ENCODE measurements at regions not wholly inside any gene's neighbourhood (a gene's known extent, or its start where the extent isn't known, plus 50 kb on each side); places are given as distances from the start of the nearest gene placed in this dataset.

- no peaks in the 10 kb centered on the region for H3K9me3 Mint-ChIP-seq
- no peak overlapping the region for H3K4me3 Mint-ChIP-seq
- H3K4me1 Mint-ChIP-seq, result no peaks in the 10 kb centered on the region
- DNase-seq (ENCODE audit: low spot score) (no peak), ATAC-seq (no peak)
- ChIA-PET CTCF (interaction anchor here (0.8 to 1.6 kb wide), 2 partner anchors 107 to 267 kb away, joined by 3 to 4 read pairs; no protein-coding TSS in a partner anchor), POLR2A (no interaction called here)
- no peak overlapping the region for H3K27ac Mint-ChIP-seq
- no peaks in the 10 kb centered on the region for H3K36me3 Mint-ChIP-seq
- TF ChIP-seq, protein P1, sequence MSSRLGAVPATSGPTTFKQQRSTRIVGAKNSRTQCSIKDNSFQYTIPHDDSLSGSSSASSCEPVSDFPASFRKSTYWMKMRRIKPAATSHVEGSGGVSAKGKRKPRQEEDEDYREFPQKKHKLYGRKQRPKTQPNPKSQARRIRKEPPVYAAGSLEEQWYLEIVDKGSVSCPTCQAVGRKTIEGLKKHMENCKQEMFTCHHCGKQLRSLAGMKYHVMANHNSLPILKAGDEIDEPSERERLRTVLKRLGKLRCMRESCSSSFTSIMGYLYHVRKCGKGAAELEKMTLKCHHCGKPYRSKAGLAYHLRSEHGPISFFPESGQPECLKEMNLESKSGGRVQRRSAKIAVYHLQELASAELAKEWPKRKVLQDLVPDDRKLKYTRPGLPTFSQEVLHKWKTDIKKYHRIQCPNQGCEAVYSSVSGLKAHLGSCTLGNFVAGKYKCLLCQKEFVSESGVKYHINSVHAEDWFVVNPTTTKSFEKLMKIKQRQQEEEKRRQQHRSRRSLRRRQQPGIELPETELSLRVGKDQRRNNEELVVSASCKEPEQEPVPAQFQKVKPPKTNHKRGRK (CRISPR knock-in tag; IDR thresholded peaks at IDR 0.05; ENCODE audit: borderline replicate concordance), result no peak
- TF ChIP-seq CBFB (CRISPR knock-in tag; IDR thresholded peaks at IDR 0.05; ENCODE audit: low read depth) (no peak), NFATC4 (CRISPR knock-in tag; IDR thresholded peaks at IDR 0.05) (no peak), HMGXB4 (CRISPR knock-in tag; IDR thresholded peaks at IDR 0.05) (no peak), ZNF416 (CRISPR knock-in tag; IDR thresholded peaks at IDR 0.05) (no peak), ZNF532 (CRISPR knock-in tag; IDR thresholded peaks at IDR 0.05; ENCODE audit: borderline replicate concordance) (no peak), ZBTB21 (CRISPR knock-in tag; IDR thresholded peaks at IDR 0.05; ENCODE audit: borderline replicate concordance) (no peak), MLX (CRISPR knock-in tag; IDR thresholded peaks at IDR 0.05) (no peak), TEAD4 (CRISPR knock-in tag; IDR thresholded peaks at IDR 0.05) (no peak), TP53 (CRISPR knock-in tag; IDR thresholded peaks at IDR 0.05) (no peak), GABPB1 (CRISPR knock-in tag; IDR thresholded peaks at IDR 0.05) (no peak), ZMAT4 (CRISPR knock-in tag; IDR thresholded peaks at IDR 0.05) (no peak), ZNF425 (CRISPR knock-in tag; conservative IDR thresholded peaks at IDR 0.05) (no peak), CREM (CRISPR knock-in tag; IDR thresholded peaks at IDR 0.05) (no peak)
- TF ChIP-seq, protein P2, sequence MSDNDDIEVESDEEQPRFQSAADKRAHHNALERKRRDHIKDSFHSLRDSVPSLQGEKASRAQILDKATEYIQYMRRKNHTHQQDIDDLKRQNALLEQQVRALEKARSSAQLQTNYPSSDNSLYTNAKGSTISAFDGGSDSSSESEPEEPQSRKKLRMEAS (CRISPR knock-in tag; IDR thresholded peaks at IDR 0.05), result no peak
- TF ChIP-seq, protein P3, sequence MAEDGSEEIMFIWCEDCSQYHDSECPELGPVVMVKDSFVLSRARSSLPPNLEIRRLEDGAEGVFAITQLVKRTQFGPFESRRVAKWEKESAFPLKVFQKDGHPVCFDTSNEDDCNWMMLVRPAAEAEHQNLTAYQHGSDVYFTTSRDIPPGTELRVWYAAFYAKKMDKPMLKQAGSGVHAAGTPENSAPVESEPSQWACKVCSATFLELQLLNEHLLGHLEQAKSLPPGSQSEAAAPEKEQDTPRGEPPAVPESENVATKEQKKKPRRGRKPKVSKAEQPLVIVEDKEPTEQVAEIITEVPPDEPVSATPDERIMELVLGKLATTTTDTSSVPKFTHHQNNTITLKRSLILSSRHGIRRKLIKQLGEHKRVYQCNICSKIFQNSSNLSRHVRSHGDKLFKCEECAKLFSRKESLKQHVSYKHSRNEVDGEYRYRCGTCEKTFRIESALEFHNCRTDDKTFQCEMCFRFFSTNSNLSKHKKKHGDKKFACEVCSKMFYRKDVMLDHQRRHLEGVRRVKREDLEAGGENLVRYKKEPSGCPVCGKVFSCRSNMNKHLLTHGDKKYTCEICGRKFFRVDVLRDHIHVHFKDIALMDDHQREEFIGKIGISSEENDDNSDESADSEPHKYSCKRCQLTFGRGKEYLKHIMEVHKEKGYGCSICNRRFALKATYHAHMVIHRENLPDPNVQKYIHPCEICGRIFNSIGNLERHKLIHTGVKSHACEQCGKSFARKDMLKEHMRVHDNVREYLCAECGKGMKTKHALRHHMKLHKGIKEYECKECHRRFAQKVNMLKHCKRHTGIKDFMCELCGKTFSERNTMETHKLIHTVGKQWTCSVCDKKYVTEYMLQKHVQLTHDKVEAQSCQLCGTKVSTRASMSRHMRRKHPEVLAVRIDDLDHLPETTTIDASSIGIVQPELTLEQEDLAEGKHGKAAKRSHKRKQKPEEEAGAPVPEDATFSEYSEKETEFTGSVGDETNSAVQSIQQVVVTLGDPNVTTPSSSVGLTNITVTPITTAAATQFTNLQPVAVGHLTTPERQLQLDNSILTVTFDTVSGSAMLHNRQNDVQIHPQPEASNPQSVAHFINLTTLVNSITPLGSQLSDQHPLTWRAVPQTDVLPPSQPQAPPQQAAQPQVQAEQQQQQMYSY (CRISPR knock-in tag; IDR thresholded peaks at IDR 0.05), result no peak
- no peaks in the 10 kb centered on the region for H3K27me3 Mint-ChIP-seq (ENCODE audit: low read depth)
Observed at GRCh38 chr16:17846030-17846429, 375.3 kb upstream of the XYLT1 start.

Data from WTC11 (cell line).